ENCODE measurements at regions not wholly inside any gene's neighbourhood (a gene's known extent, or its start where the extent isn't known, plus 50 kb on each side); places are given as distances from the start of the nearest gene placed in this dataset.

- no peaks in the 10 kb centered on the region for H3K27me3 ChIP-seq (replicated peaks in 1 of 4; ENCODE audit: control insufficient read depth in 3 of 4, extremely low read depth in 1 of 4, insufficient read depth in 3 of 4, low read length in 3 of 4)
- no peak overlapping the region for H4K8ac ChIP-seq (ENCODE audit: extremely low read depth, insufficient read depth, low read length)
- no peak overlapping the region for H2BK20ac ChIP-seq (ENCODE audit: low read length)
- no peaks in the 10 kb centered on the region for H3K79me2 ChIP-seq (ENCODE audit: control insufficient read depth in 1 of 2, insufficient read depth in 2 of 2, low read length in 2 of 2)
- H3K79me1 ChIP-seq (ENCODE audit: low read depth, low read length) = no peaks in the 10 kb centered on the region
- H3K4me1 ChIP-seq (replicated peaks in 1 of 4; ENCODE audit: control insufficient read depth in 3 of 4, insufficient read depth in 4 of 4, low read length in 3 of 4) = no peaks in the 10 kb centered on the region
- H2BK120ac ChIP-seq (replicated peaks; ENCODE audit: low read depth, low read length) = no peak overlapping the region
- no peaks in the 10 kb centered on the region for H3K36me3 ChIP-seq (ENCODE audit: control insufficient read depth in 2 of 4, insufficient read depth in 4 of 4, low read length in 3 of 4)
- H3K9ac ChIP-seq (replicated peaks in 1 of 4; ENCODE audit: extremely low read depth in 1 of 4, low read depth in 3 of 4, low read length in 3 of 4) = no peak overlapping the region
- no peak overlapping the region for H2BK12ac ChIP-seq (ENCODE audit: low read depth, low read length)
- no peak for FAIRE-seq
- no peak overlapping the region for H2BK15ac ChIP-seq (ENCODE audit: low read length)
- no peaks in the 10 kb centered on the region for H4K20me1 ChIP-seq (replicated peaks in 1 of 2; ENCODE audit: control insufficient read depth in 1 of 2, insufficient read depth in 2 of 2, low read length in 2 of 2)
- H4K91ac ChIP-seq (replicated peaks; ENCODE audit: insufficient read length, low read length) = no peak overlapping the region
- H3K27ac ChIP-seq (ENCODE audit: low read depth, low read length) = no peak overlapping the region
- H3K9me3 ChIP-seq (ENCODE audit: insufficient read depth in 2 of 2, low read depth in 1 of 2, low read length in 1 of 2) = no peaks in the 10 kb centered on the region
- H4K5ac ChIP-seq (ENCODE audit: insufficient read length, low read depth, low read length) = no peak overlapping the region
- H3K4me3 ChIP-seq (ENCODE audit: extremely low read depth in 1 of 4, insufficient read depth in 2 of 4, low read depth in 3 of 4, low read length in 4 of 4) = no peak overlapping the region
- no peak overlapping the region for H3K18ac ChIP-seq (ENCODE audit: extremely low read depth, low read length)
- no peak overlapping the region for H3K14ac ChIP-seq (ENCODE audit: insufficient read length)
- CTCF ChIA-PET (ENCODE audit: partially characterized antibody) = interaction anchor here (0.7 to 2.2 kb wide), 5 partner anchors 8 to 194 kb away, joined by 3 to 6 read pairs (median 3); no protein-coding TSS in a partner anchor
- POLR2A ChIA-PET (ENCODE audit: partially characterized antibody) = no interaction called here
- WGBS, 2 experiments (ENCODE audit: extremely low coverage in 1 of 2, insufficient coverage in 1 of 2, insufficient read length in 1 of 2, insufficient replicate concordance in 2 of 2, low coverage in 1 of 2, low lambda C conversion rate in 2 of 2, missing lambda C conversion rate in 1 of 2) = 95% methylated on average over 9 of the region's 9 CpGs; no CpG with 5 or more reads in 1 of the 2 experiments
- H2AFZ ChIP-seq (ENCODE audit: low read length) = no peak overlapping the region
- no peak overlapping the region for H3K23ac ChIP-seq (ENCODE audit: insufficient read length)
- no peaks in the 10 kb centered on the region for H3K23me2 ChIP-seq (ENCODE audit: low read depth, low read length)
- H3K4ac ChIP-seq (replicated peaks; ENCODE audit: insufficient read length, low read depth, low read length) = no peak overlapping the region
- H3K56ac ChIP-seq (replicated peaks; ENCODE audit: insufficient read length, low read depth, low read length) = no peak overlapping the region
- H3K4me2 ChIP-seq (ENCODE audit: insufficient read depth in 1 of 2, low read depth in 2 of 2, low read length in 2 of 2) = no peak overlapping the region
- H2AK5ac ChIP-seq (ENCODE audit: low read depth, low read length) = no peak overlapping the region
- DNase-seq (ENCODE audit: low read depth in 1 of 2, low spot score in 2 of 2) = no peak
- H2BK5ac ChIP-seq (ENCODE audit: low read depth, low read length) = no peak overlapping the region
- no peak for TF ChIP-seq PHF8 (conservative IDR thresholded peaks at IDR 0.05; ENCODE audit: low read depth, low read length)
- TF ChIP-seq HDAC2 (IDR thresholded peaks at IDR 0.05; ENCODE audit: borderline replicate concordance in 1 of 2, low read depth in 2 of 2, low read length in 2 of 2) = no peak
- TF ChIP-seq GABPA (IDR thresholded peaks at IDR 0.05; ENCODE audit: borderline replicate concordance, insufficient read depth, low read length) = no peak
- TF ChIP-seq ZNF274 (IDR thresholded peaks at IDR 0.05; ENCODE audit: borderline replicate concordance, extremely low read depth, low read length) = no peak
- TF ChIP-seq ATF2 (IDR thresholded peaks at IDR 0.05; ENCODE audit: low read length) = no peak
These were observed 107.3 kb upstream of the MYCN start for GRCh38 chr2:15832849-15833680.
